ENCODE measurements at regions not wholly inside any gene's neighbourhood (a gene's known extent, or its start where the extent isn't known, plus 50 kb on each side); places are given as distances from the start of the nearest gene placed in this dataset.

DNA sequence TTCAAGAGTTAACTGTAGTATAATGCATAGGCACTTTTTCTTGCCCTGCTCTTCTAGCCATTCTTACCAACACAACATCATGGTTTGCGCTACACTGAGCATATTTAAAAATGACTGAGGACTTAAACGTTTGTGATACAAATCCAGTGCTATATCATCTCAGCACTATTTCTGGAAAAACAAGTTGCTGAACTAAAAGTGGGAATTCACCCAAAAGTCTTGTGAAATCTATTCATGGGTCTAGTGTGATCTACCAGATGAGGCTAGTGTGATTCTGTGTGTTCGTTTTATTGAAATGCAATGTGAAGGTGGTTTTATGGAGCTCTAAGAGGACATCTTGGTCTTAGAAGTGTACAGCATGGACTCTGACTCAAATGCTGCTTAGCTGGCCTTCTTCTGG is 584.6 kb upstream of the POM121L12 start:
- TF ChIP-seq, protein P1, sequence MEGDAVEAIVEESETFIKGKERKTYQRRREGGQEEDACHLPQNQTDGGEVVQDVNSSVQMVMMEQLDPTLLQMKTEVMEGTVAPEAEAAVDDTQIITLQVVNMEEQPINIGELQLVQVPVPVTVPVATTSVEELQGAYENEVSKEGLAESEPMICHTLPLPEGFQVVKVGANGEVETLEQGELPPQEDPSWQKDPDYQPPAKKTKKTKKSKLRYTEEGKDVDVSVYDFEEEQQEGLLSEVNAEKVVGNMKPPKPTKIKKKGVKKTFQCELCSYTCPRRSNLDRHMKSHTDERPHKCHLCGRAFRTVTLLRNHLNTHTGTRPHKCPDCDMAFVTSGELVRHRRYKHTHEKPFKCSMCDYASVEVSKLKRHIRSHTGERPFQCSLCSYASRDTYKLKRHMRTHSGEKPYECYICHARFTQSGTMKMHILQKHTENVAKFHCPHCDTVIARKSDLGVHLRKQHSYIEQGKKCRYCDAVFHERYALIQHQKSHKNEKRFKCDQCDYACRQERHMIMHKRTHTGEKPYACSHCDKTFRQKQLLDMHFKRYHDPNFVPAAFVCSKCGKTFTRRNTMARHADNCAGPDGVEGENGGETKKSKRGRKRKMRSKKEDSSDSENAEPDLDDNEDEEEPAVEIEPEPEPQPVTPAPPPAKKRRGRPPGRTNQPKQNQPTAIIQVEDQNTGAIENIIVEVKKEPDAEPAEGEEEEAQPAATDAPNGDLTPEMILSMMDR (IDR thresholded peaks at IDR 0.05): no peak

DNA sequence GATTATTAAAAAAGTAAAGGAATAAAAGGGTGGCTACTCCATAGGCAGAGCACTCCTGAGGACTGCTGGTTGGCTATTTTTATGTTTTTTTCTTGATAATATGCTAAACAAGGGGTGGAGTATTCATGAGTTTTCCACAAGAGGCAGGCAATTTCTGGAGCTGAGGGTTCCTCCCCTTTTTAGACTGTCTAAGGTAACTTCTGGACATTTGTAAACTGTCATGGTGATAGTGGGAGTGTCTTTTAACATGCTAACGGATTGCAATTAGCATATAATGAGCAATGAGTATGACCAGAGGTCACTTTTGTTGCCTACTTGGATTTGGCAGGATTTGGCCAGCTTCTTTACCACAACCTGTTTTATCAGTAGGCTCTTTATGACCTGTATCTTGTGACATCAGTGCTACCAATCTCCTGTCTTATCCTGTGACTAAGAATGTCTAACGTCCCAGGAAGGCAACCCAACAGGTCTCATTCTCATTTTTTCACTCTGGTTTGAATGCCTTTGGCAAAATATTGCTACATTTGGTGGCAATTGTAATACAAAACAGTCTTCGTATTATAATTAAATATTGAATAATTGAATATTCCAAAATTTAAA is 587.8 kb upstream of the POM121L12 start:
- TF ChIP-seq, protein P1 (IDR thresholded peaks at IDR 0.05): no peak

DNA sequence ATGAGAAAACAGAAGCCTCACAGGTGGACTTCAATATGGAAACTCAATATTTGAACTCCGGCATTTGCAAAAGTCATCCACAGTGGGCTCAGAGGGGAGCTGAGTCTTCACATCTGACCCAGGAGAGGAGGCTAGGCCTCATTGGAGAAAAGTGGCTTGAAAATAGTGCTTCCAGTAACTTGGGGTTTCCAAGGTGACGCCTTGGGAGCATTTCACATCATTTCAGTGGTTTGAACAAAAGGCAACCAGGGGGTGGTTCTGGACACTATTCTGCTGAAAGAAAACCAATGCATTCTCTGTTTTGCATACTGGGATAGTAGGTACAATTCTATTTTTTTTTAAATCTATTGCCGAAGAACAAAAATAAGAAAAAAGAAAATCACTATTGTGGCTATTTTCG is 599.2 kb upstream of the POM121L12 start:
- TF ChIP-seq, protein P1 (IDR thresholded peaks at IDR 0.05): no peak

DNA sequence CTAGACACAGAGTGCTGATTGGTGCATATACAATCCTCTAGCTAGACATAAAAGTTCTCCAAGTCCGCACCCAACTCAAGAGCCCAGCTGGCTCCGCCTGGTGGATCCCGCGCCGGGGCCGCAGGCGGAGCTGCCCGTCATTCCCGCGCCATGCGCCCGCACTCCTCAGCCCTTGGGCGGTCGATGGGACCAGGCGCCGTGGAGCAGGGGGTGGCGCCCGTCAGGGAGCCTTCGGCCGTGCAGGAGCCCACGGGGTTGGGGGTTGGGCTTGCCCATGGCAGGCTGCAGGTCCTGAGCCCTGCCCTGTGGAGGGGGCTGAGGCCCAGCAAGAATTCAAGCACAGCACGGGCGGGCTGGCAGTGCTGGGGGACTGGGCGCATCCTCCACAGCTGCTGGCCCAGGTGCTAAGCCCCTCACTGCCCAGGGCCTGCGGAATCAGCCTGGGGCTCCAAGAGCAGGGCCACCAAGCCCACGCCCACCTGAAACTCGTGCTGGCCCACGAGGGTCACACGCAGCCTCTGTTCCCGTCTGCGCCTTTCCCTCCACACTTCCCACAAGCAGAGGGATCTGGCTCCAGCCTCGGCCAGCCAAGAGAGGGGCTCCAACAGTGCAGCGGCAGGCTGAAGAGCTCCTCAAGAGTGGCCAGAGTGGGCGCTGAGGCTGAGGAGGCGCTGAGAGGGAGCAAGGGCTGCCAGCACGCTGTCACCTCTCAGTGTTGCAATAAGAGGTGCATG is 604.2 kb upstream of the POM121L12 start:
- TF ChIP-seq, protein P1 (IDR thresholded peaks at IDR 0.05): no peak

DNA sequence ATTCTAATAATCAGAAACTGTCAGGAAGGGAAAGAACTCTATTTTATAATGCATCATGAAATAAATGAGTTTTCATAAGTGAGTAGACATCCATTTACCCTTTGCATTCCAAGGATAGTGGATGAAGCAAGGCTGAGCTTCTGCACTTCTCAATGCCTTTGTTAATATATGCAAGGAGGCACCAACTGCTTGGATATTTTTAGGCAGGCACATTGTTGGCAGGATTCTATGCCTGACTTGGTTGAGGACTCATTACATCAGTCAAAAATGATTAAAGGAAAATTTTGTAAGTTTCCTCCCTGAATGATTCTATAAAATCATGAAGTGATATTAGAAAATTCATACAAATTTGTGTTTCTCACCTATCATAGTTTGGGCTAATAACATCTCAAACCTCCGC is 612.2 kb upstream of the POM121L12 start:
- TF ChIP-seq, protein P1 (IDR thresholded peaks at IDR 0.05): no peak

DNA sequence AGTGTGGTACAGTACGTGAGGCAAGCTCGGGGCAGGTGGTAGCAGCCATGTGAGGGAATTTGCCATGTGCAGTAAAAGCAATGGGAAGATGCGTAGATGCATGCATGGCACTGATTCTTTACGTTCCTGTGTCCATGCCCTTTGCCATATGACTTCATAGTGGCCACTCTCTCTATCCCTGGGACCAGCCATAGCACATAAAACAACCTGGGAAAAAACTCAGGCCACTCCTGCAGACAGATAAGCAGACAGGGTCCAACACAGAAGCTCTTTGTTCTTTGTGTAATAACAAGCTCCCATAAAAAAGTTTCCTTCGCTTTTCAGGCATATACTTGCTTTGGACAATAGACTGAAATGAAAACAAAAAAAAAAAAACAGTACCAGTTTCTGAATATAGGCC is 622.4 kb upstream of the POM121L12 start:
- TF ChIP-seq, protein P1 (IDR thresholded peaks at IDR 0.05): no peak

DNA sequence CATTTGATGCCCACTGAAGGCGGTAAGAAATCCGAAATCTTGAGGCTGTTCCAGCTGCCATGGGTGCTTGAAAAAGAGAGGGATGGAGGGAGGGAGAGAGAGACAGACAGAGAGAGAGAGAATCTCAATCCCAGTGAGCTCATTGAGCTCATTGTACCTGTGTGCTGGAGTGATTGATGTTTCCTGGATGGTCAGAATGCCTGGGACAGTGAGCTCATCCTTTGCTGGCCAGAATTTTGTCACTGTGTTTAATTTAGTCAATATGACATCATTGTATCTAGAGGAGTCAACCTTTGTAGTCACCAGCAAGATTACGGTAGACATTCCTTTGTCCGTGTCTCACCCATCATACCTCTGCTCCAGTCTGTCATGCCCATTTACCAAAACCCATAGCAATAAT is 625.4 kb upstream of the POM121L12 start:
- TF ChIP-seq, protein P1 (IDR thresholded peaks at IDR 0.05): no peak

Data from LNCAP (cell line).